NCI-H748 (cell line): ENCODE measurements at regions not wholly inside any gene's neighbourhood (a gene's known extent, or its start where the extent isn't known, plus 50 kb on each side); places are given as distances from the start of the nearest gene placed in this dataset.
"Not testable (repeated sequence)": the region's sequence is repeated elsewhere in the genome, so short reads cannot be mapped to it uniquely, and the experiment has no call there.

Experiments
- DNase-seq: peaks from one replicate; lab custom pipeline; 2025; ENCODE audit not compliant: unreplicated experiment; lab: John Stamatoyannopoulos, UW

DNA sequence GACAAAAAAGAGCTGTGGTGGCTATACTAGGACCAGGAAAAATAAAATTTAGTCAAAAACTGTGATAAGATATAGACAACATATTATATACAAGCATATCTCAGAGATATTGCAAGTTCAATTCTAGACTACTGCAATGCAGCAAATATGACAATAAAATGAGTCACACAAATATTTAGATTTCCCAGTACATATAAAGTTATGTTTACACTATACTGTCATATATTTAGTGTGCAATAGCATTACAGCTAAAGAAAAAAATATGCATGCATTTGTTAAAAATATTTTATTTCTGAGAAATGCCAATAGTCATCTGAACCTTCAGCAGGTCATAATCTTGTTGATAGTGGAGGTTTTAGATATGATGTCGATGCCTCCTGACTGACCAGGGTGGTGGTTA lies 72.1 kb downstream of the AKR1C4 start:
- no peak for DNase-seq

- DNase-seq = no peak
Measured at GRCh38 chr10:5269791-5270190, 73.2 kb downstream of the AKR1C4 start.

GRCh38 chr10:5271526-5271925 lies 74.9 kb downstream of the AKR1C4 start:
- no peak for DNase-seq

- DNase-seq = no peak
Measured at GRCh38 chr10:5272065-5272803, 75.6 kb downstream of the AKR1C4 start.

GRCh38 chr10:5274795-5275194 lies 78.2 kb downstream of the AKR1C4 start:
- no peak for DNase-seq

DNA sequence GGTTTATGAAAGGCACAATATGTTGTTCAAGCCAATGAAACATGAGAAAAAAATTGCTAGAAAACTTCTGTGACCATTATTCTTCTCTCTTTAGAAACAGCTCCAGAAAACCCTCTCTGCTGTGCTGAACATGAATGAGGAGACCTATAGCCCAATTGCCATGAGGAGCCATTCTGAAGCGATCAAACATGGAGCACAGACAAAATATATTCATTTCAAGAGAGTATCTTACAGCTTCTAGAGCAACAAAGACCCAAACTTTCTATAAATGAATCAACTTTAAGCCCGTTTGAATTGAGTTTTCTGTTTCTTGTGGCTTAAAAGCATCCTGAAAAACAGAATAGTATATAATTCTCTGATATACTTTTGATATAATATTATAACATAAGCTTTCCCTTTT lies 83.4 kb upstream of the UCN3 start:
- no peak for DNase-seq

GRCh38 chr10:5282137-5282536 lies 82.6 kb upstream of the UCN3 start:
- DNase-seq = no peak

DNA sequence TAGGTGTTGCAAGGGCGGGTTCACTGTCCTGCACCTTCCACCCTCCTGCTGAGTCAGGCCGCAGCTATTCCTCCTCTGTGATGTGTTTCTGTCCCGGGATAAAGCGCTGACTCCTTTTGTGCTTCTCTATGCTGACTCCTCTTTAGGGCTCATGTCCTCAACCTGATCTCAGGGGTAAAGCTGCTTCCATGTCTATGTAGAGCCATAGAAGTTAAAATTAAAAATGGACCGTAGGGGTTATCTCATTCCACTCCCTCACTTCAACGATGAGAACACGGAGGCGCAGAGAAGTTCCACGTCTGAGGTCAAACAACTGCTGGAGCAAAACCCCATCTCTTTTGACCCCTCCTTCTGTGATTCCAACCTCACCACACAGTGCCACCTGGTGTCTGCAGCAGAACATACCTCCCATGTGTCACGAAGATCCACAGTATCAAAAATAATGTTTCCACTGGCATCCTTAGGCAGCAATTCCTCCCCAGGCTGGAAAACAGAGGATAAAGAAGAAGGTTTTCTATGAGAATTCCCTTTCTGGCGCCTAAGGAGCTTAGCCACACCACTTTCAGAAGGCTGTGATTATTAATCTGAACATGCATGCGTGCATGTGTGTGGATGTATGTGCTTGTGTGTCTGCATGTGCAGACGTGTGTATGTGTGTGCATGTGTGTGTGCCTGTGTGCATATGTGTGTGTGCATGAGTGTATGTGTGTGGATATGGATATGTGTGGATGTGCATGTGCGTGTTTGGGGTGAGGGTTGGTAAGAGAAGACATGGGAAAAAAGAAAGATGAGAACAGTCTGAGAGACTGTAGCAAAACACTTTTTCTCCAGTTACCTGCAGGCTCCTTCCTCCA lies 81.2 kb upstream of the UCN3 start:
- peak; percentile 67 for DNase-seq

DNA sequence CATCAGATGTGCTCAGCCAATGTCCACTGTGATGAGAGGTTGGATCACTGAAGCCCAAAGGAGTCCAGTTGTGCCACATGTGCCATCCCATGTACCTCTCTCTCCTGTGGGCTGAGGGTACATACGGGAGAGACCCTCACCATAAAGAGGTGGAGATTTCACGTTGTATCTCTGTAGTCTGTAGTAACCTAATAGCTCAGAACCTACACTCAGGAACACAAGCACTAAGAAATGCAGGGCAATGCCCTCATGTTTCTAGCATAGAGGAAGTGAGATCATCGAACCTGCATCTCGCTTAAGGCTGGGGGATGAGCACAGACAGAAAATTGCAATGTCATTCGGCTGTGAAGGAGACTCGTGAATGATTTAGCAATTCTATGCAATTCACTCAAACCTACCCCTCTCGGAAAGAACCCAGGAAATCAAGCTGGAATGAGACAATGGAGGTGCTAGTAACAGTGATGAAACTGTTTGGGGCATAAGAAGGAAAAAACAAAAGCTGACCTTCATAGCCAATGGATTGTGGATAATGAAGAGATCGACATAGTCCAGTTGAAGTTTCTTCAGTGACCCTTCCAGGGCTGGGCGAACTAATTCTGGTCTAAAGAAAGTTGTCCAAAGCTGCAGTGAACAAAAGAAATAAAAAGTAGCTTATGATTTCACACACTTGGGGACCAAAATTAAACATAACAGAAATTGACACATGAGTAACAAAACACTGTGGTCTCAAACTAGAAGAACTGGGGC lies 80.3 kb upstream of the UCN3 start:
- no peak for DNase-seq

DNA sequence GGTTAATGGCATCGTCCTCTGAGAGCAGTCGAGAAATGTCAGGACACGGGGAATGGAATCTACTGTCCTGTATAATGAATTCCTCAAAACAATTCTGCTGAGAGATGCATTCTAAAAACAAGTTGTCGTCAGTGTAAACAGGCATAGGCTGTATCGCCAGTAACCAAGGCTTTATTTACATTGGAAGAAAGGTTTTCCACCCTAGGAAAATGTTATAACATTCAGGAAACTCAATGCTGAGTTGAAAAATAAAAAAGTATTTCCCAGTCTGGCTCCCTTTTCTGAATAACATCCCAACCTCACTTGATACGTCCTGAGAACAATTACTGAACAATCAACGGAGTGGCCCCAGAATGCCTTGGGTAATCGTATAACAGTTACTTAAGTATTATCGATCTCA lies 79.6 kb upstream of the UCN3 start:
- DNase-seq = no peak

GRCh38 chr10:5288359-5288758 lies 76.4 kb upstream of the UCN3 start:
- DNase-seq = no peak

GRCh38 chr10:5289228-5289627 lies 75.5 kb upstream of the UCN3 start:
- DNase-seq = not testable (repeated sequence)

DNA sequence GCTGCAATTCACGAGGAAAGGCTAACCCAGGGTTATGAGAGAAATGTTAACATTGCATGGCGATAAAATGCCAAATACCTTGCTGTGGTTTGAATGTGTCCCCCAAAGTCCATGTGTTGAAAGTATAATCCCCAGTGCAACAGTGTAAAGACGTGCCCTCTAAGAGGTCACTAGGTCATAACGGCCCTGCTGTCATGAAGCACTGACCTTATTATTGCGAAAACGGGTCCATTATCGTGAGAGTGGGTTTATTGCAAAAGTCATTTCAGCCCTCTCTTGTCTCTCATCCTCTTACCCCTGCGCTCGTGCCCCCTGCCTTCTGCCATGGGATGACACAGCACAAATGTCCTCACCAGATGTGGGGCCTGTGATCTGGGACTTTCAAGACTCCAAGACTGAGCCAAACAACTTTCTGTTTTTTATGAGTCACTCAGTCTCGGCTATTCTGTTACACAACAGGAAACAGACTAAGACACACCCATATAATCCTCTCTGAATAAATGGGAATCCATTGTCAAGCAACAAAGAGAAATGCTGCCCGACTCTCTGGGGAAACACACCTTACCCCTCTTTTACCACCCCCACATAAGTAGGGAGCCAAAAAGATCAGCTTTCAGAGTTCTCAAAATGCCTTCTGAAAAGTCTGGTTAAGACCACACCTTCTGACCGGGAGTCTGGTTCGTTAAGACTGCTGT lies 73.1 kb upstream of the UCN3 start:
- peak; percentile 88 for DNase-seq

DNA sequence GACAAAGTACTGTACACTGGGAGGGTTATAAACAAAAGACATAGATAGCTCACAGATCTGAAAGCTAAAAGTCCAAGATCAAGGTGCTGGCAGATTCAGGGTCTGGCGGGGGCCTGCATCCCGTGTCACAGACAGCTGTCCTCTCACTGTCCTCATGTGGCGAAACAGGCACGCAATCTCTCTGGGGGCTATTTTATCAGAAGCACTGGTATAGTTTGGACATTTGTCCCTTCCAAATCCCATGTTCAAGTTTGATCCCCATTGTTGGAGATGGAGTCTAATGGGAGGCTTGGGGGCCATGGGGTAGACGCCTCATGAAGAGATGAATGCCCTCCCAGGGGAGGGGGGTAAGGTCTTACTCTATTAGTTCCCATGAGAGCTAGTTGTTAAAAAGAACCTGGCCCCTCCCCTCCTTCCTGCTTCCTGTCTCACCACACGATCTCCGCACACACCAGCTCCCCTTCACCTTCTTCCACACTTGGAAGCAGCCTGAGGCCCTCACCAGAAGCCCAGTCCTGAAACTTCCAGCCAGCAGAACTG lies 72.5 kb upstream of the UCN3 start:
- DNase-seq = peak; percentile 57

DNA sequence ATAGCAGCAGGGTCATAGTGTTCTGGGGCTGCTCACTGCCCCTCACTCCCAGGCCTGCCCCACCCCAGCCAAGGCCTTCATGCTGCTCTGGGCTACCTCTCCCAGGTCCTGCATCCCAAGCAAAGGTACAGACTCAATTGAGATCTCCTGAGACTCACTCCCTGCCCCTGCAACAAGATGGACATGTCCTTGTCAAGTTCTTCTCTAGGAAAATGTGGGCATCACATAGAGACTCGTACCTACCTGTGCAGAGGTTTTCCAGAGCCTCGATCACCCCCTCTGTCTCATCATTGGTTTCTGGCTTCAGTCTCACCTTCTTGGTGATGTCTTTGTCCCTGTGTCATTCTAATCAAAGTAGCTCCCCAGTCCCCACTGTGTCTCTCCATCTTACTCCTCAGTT lies 71.8 kb upstream of the UCN3 start:
- not testable (repeated sequence) for DNase-seq

DNA sequence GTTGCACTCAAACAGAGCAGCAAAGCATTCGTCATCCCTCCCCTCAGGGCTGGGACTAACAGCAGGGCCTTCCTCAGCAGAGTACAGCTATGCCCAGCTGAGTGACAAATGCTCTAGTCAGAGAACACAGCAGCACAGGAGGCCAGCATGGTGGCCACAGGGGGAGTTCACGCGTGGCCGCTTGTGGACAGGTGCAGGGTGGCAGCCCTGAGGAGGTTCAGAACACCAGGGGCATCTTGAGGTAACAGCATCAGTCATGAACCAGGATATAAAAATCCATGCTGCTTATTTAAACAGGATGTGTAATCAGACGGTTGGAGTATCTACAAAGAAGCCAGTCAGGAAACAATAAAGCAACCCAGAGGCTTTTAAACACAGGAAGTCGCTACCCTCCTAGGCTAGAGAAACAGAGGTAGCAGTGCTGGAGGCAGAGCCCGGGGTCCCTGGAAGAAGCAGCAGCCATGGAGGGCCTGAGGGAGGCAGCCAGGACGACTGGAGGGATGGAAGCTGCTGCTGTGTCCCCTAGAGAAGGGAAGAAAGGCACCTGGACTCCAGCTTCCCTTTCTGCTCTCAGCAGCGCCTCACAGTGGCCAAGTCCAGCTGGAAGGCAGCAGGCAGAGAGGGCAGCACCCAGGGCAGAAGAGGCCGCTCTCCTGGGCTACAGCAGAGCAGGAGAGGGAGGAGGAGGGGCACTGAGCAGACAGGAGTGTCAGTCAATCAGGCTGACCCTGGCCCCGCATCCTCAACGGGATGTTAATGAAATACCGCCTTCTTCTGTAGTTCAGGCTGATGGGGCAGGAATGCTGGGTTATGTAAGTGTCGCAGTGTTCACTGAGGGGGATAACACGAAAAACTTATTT lies 70.8 kb upstream of the UCN3 start:
- DNase-seq = peak; percentile 72

GRCh38 chr10:5297466-5297865 lies 67.3 kb upstream of the UCN3 start:
- DNase-seq = no peak

GRCh38 chr10:5297996-5298395 lies 66.8 kb upstream of the UCN3 start:
- no peak for DNase-seq

DNA sequence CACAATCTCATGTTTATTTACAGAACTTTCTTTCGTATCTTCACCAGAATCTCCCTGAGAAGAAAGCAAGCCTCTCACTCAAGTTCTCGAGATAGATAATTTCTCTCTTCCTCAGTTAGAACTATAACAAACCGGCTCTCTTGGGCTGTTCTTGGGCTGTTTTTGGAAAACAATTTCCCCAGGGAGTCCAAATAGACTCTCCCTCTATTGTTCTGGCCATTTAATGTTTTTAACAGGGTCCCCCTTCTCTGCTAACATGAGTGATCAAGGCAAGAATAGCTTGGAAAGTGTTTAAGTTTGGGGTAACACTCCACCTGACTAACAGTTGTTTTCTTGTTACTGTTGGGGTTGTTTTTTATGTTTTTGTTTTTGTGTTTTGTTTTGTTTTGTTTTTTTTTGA lies 64.8 kb upstream of the UCN3 start:
- no peak for DNase-seq

GRCh38 chr10:5303504-5303903 lies 61.3 kb upstream of the UCN3 start:
- no peak for DNase-seq
